GM18505 (cell line): ENCODE measurements at regions not wholly inside any gene's neighbourhood (a gene's known extent, or its start where the extent isn't known, plus 50 kb on each side); places are given as distances from the start of the nearest gene placed in this dataset.
"Not testable (repeated sequence)": the region's sequence is repeated elsewhere in the genome, so short reads cannot be mapped to it uniquely, and the experiment has no call there.

ENCODE experiments used
- ATAC-seq: cut with Tn5 transposase; IDR thresholded peaks from one replicate; pipeline ENCODE4 v1.9.1; 2021; ENCODE audit not compliant: unreplicated experiment
- POLR2A ChIP-seq: IDR thresholded peaks from 4 replicates; pipeline ENCODE4 v1.6.1; 2011; ENCODE audit warnings: borderline replicate concordance; ENCODE audit not compliant: insufficient read depth, insufficient read length; ENCODE audit errors: extremely low read depth

DNA sequence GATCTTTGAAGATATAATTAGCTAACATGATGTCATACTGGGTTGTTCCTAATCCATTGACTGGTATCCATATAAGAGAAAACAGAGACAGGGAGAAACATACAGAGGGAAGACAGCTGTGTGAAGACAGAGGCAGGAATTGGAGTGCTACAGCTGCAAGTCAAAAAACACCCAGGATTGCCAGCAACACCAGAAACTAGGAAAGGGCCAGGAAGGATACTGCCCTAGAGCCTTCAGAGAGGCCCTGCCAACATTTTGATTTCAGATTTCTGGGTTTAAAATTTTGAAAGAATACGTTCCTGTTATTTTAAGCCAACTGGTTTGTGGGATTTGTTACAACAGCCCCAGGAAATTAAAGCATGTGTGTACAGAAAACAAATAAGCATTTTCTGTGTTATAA is 473.7 kb upstream of the FLRT2 start:
- no peak for TF ChIP-seq POLR2A
- ATAC-seq: no peak

- ATAC-seq: no peak
- TF ChIP-seq POLR2A: no peak
Observed at GRCh38 chr14:85057221-85057620, 472.7 kb upstream of the FLRT2 start.

DNA sequence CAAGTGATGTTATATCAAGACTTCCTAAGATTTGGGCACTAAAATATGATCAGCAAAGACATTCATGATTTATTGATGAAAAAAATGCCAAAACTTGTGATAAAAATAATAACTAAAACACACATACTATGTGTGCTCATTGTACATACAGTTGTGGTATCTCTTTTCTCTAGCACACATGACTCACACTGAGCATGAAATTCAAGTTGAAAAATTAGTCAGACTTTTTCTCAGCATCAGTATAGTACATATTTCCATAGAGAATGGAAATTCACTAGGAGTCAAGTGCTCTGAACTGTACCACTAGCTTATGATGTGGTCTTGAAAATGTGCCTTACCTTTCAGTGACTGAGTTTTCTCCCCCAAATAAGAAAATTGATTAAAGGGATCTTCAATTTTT is 471.8 kb upstream of the FLRT2 start:
- no peak for TF ChIP-seq POLR2A
- no peak for ATAC-seq

- TF ChIP-seq POLR2A: no peak
- ATAC-seq: no peak
Observed at GRCh38 chr14:85060121-85060520, 469.8 kb upstream of the FLRT2 start.

DNA sequence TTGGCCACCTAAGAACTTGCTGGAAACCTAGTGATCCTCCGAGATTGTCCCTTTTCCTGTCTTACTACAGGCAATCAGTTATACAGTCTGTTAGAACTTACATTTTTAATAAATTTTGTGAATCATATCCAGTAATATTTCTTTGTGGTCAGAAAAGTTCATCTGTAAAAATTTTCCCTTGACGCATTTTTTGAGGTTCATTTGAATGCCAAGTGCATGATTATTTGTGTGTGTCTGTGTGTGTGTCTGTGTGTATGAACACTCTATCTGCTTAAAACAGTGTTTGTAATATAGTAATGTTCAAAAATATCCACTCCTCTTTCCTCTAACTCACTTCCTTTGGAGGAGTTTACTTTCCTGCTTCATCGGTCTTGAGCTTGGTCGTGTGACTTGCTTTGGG is 468.7 kb upstream of the FLRT2 start:
- TF ChIP-seq POLR2A: no peak
- ATAC-seq: no peak

DNA sequence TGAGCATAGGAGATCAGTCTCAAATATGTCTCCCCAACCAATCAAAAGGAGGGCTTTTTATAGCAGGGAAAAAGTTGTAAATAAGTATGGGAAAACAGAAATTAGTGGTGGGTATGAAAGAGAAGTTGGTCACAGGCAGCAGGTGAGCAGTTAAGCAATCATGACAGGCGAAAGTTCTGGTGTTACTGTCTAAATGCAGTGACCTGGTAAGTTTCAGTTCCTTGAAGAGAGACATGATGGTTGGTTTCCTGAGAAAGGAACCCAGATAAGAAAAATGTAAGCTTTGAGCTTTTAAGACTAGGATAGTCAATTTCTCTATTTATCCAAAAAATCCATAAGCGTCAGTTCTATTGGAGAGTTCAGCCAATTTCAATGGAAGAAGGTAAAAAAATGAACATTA is 466.2 kb upstream of the FLRT2 start:
- no peak for TF ChIP-seq POLR2A
- no peak for ATAC-seq

DNA sequence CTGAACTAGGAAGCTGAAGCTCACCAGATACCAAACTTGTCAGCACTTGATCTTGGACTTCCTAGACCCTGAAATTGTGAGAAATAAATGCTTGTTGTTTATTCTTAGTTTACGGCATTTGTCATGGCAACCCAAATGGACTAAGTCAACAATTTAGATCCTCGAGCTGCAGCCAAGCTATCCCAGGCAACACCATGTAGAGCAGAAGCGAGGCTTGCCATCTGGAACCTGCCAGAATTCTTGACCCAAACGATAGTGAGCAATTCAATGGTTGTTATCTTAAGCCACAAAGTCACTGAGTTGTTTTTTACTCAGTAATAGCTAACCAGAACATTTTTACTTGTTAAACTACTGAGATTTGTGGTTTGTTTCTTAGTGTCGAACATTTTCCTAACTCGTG is 458.5 kb upstream of the FLRT2 start:
- ATAC-seq: no peak
- no peak for TF ChIP-seq POLR2A

DNA sequence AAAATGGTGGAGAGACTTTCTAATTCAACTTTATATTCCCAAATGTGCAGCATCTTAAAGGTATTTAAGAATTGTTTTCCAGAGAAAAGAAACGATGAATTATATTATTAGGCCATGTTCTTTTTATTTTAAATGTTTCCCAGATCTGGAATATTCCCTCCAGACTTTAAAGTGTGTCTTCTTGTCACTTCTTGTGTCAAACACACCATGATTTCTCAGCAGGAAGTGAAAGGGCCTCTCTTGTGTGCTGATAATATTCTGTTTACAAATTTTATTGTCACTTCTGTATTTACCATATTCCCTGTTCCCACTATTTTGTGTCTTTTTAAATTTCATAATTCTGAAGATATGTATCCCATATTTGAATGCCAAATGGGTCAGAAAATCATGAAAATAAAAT is 455.0 kb upstream of the FLRT2 start:
- ATAC-seq: no peak
- TF ChIP-seq POLR2A: no peak

- ATAC-seq: no peak
- TF ChIP-seq POLR2A: no peak
Observed at GRCh38 chr14:85075694-85076476, 454.1 kb upstream of the FLRT2 start.

- ATAC-seq: not testable (repeated sequence)
Observed at GRCh38 chr14:85077716-85078115, 452.2 kb upstream of the FLRT2 start.

DNA sequence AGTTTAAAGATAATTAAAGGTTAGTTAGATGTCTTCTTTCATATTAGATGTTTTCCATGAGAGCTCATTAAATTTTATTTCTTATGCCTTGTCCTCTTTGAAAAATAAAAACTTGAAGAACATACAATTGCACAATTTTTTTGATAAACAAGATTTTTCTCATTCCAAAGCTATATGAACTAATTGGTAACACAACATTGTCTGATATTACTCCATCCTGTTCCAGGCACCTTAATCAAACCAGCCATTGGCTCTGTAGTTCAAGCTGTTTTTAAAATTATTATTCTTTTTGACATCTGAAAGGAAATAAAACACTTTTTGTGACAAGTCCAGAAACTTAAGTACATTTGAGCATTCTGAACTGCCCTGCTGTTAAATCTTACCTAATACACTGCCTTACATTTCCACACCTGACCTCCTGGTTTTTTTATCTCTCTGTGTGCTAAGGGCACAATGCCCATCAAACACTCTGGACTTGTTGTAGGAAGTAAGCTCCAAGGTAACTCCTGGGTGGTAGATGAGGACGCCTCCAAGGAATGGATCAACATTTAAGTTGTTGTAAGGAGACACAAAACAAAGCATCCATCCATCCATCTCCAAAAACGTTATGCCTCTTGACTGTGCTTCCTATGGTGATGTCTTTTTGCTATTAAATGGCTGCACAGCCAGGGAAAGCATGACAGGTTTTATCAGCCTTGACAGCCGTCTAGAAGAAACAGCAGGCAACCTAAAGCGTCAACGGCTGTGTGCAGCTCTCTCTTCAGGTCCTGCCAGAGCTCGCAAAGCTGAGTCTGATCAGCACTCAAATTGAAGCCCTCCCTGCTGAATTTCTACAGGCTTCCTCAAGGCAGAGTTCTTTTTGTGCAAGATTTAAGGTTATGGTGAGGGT is 449.9 kb upstream of the FLRT2 start:
- no peak for ATAC-seq
- TF ChIP-seq POLR2A: no peak

- ATAC-seq: no peak
- TF ChIP-seq POLR2A: no peak
Observed at GRCh38 chr14:85084344-85084743, 445.6 kb upstream of the FLRT2 start.

- no peak for TF ChIP-seq POLR2A
- no peak for ATAC-seq
Observed at GRCh38 chr14:85085981-85086380, 444.0 kb upstream of the FLRT2 start.

GRCh38 chr14:85087201-85087600 is 442.7 kb upstream of the FLRT2 start:
- no peak for ATAC-seq
- TF ChIP-seq POLR2A: no peak
